ENCODE measurements at regions not wholly inside any gene's neighbourhood (a gene's known extent, or its start where the extent isn't known, plus 50 kb on each side); places are given as distances from the start of the nearest gene placed in this dataset.

- Histone ChIP-seq H3K4me1 (no peaks in the 10 kb centered on the region), H3K27me3 (no peaks in the 10 kb centered on the region), H3K27ac (no peak overlapping the region), H3K36me3 (no peaks in the 10 kb centered on the region), H3K4me3 (no peak overlapping the region), H3K9ac (no peak overlapping the region), H3K9me3 (no peaks in the 10 kb centered on the region), H4K20me1 (no peaks in the 10 kb centered on the region), H3K4me2 (no peak overlapping the region)
- no peak for TF ChIP-seq Cebpa-rat (IDR thresholded peaks at IDR 0.05)
These were observed 142.3 kb upstream of the ZNF804B start for GRCh38 chr7:88617185-88617584.

GRCh38 chr7:88615336-88615735 is 144.2 kb upstream of the ZNF804B start:
- Histone ChIP-seq H3K4me2 (no peak overlapping the region), H3K4me3 (no peak overlapping the region), H3K36me3 (no peaks in the 10 kb centered on the region), H3K27ac (no peak overlapping the region), H4K20me1 (no peaks in the 10 kb centered on the region), H3K9ac (no peak overlapping the region), H3K27me3 (no peaks in the 10 kb centered on the region), H3K9me3 (no peaks in the 10 kb centered on the region), H3K4me1 (no peaks in the 10 kb centered on the region)
- TF ChIP-seq Cebpa-rat (IDR thresholded peaks at IDR 0.05): no peak

- no peak overlapping the region for H3K27ac ChIP-seq
- no peak overlapping the region for H3K4me2 ChIP-seq
- no peaks in the 10 kb centered on the region for H4K20me1 ChIP-seq
These were observed 144.8 kb upstream of the ZNF804B start for GRCh38 chr7:88614736-88615135.

GRCh38 chr7:88610942-88611341 is 148.6 kb upstream of the ZNF804B start:
- Histone ChIP-seq H3K4me2 (no peak overlapping the region), H3K36me3 (no peaks in the 10 kb centered on the region), H4K20me1 (no peaks in the 10 kb centered on the region), H3K4me3 (no peak overlapping the region), H3K9ac (no peak overlapping the region), H3K9me3 (no peaks in the 10 kb centered on the region), H3K27ac (no peak overlapping the region), H3K27me3 (no peaks in the 10 kb centered on the region), H3K4me1 (no peaks in the 10 kb centered on the region)
- TF ChIP-seq Cebpa-rat (IDR thresholded peaks at IDR 0.05): no peak

More at GRCh38 chr7:88614736-88615135, 144.8 kb upstream of the ZNF804B start:
- no peak overlapping the region for H3K9ac ChIP-seq
- no peak for TF ChIP-seq Cebpa-rat (IDR thresholded peaks at IDR 0.05)
- H3K4me3 ChIP-seq: no peak overlapping the region
- H3K27me3 ChIP-seq: no peaks in the 10 kb centered on the region
- no peaks in the 10 kb centered on the region for H3K4me1 ChIP-seq
- no peaks in the 10 kb centered on the region for H3K36me3 ChIP-seq
- no peaks in the 10 kb centered on the region for H3K9me3 ChIP-seq

- H3K4me3 ChIP-seq: no peak overlapping the region
These were observed 158.8 kb upstream of the ZNF804B start for GRCh38 chr7:88600695-88601094.

GRCh38 chr7:88599528-88599927 is 160.0 kb upstream of the ZNF804B start:
- H3K4me1 ChIP-seq: no peaks in the 10 kb centered on the region
- H3K9me3 ChIP-seq: no peaks in the 10 kb centered on the region
- H3K9ac ChIP-seq: no peak overlapping the region
- no peak for TF ChIP-seq Cebpa-rat (IDR thresholded peaks at IDR 0.05)
- no peak overlapping the region for H3K27ac ChIP-seq
- H3K4me3 ChIP-seq: no peak overlapping the region
- H3K36me3 ChIP-seq: no peaks in the 10 kb centered on the region
- H3K27me3 ChIP-seq: no peaks in the 10 kb centered on the region
- H4K20me1 ChIP-seq: no peaks in the 10 kb centered on the region
- H3K4me2 ChIP-seq: no peak overlapping the region

More at GRCh38 chr7:88600695-88601094, 158.8 kb upstream of the ZNF804B start:
- no peak overlapping the region for H3K4me2 ChIP-seq
- H3K9me3 ChIP-seq: no peaks in the 10 kb centered on the region
- TF ChIP-seq Cebpa-rat (IDR thresholded peaks at IDR 0.05): no peak
- H4K20me1 ChIP-seq: no peaks in the 10 kb centered on the region
- H3K27ac ChIP-seq: no peak overlapping the region
- H3K27me3 ChIP-seq: no peaks in the 10 kb centered on the region
- H3K36me3 ChIP-seq: no peaks in the 10 kb centered on the region
- H3K4me1 ChIP-seq: no peaks in the 10 kb centered on the region
- no peak overlapping the region for H3K9ac ChIP-seq

GRCh38 chr7:88597941-88598425 is 161.5 kb upstream of the ZNF804B start:
- H4K20me1 ChIP-seq: no peaks in the 10 kb centered on the region
- no peak overlapping the region for H3K4me2 ChIP-seq
- H3K27me3 ChIP-seq: no peaks in the 10 kb centered on the region
- no peak overlapping the region for H3K9ac ChIP-seq
- no peaks in the 10 kb centered on the region for H3K4me1 ChIP-seq
- no peak overlapping the region for H3K27ac ChIP-seq
- no peak for TF ChIP-seq Cebpa-rat (IDR thresholded peaks at IDR 0.05)
- H3K36me3 ChIP-seq: no peaks in the 10 kb centered on the region
- no peak overlapping the region for H3K4me3 ChIP-seq
- no peaks in the 10 kb centered on the region for H3K9me3 ChIP-seq

GRCh38 chr7:88590963-88591362 is 168.5 kb upstream of the ZNF804B start:
- no peak for TF ChIP-seq Cebpa-rat (IDR thresholded peaks at IDR 0.05)
- Histone ChIP-seq H3K36me3 (no peaks in the 10 kb centered on the region), H3K9ac (no peak overlapping the region), H3K27ac (no peak overlapping the region), H4K20me1 (no peaks in the 10 kb centered on the region), H3K4me1 (no peaks in the 10 kb centered on the region), H3K27me3 (no peaks in the 10 kb centered on the region), H3K4me2 (no peak overlapping the region), H3K4me3 (no peak overlapping the region), H3K9me3 (no peaks in the 10 kb centered on the region)

GRCh38 chr7:88589927-88590326 is 169.6 kb upstream of the ZNF804B start:
- Histone ChIP-seq H4K20me1 (no peaks in the 10 kb centered on the region), H3K36me3 (no peaks in the 10 kb centered on the region), H3K4me3 (no peak overlapping the region), H3K4me1 (no peaks in the 10 kb centered on the region), H3K27me3 (no peaks in the 10 kb centered on the region), H3K27ac (no peak overlapping the region), H3K4me2 (no peak overlapping the region), H3K9me3 (no peaks in the 10 kb centered on the region), H3K9ac (no peak overlapping the region)
- TF ChIP-seq Cebpa-rat (IDR thresholded peaks at IDR 0.05): no peak

GRCh38 chr7:88586890-88587289 is 172.6 kb upstream of the ZNF804B start:
- Histone ChIP-seq H3K27ac (no peak overlapping the region), H4K20me1 (no peaks in the 10 kb centered on the region), H3K4me2 (no peak overlapping the region), H3K9ac (no peak overlapping the region), H3K9me3 (no peaks in the 10 kb centered on the region), H3K27me3 (no peaks in the 10 kb centered on the region), H3K36me3 (no peaks in the 10 kb centered on the region), H3K4me1 (no peaks in the 10 kb centered on the region), H3K4me3 (no peak overlapping the region)
- no peak for TF ChIP-seq Cebpa-rat (IDR thresholded peaks at IDR 0.05)

GRCh38 chr7:88586219-88586618 is 173.3 kb upstream of the ZNF804B start:
- no peaks in the 10 kb centered on the region for H4K20me1 ChIP-seq
- TF ChIP-seq Cebpa-rat (IDR thresholded peaks at IDR 0.05): no peak

More at GRCh38 chr7:88586219-88586618, 173.3 kb upstream of the ZNF804B start:
- Histone ChIP-seq H3K27me3 (no peaks in the 10 kb centered on the region), H3K36me3 (no peaks in the 10 kb centered on the region), H3K9ac (no peak overlapping the region), H3K4me3 (no peak overlapping the region), H3K4me2 (no peak overlapping the region), H3K9me3 (no peaks in the 10 kb centered on the region), H3K4me1 (no peaks in the 10 kb centered on the region), H3K27ac (no peak overlapping the region)
